Epithelial cell of esophagus (primary cell): ENCODE measurements at regions not wholly inside any gene's neighbourhood (a gene's known extent, or its start where the extent isn't known, plus 50 kb on each side); places are given as distances from the start of the nearest gene placed in this dataset.
A peak's percentile ranks its signal among the peaks of the same experiment; 100 is the strongest.

ENCODE experiments used
- DNase-seq: peaks from one replicate; pipeline ENCODE4 v3.0.0; 2010; ENCODE audit warnings: low read depth
- H3K4me3 ChIP-seq: 2 replicates; pipeline ENCODE4 v1.5.1; 2011; ENCODE audit warnings: mild to moderate bottlenecking, low read length, control low read depth
- TF ChIP-seq, protein P1 (sequence below): IDR thresholded peaks from 2 replicates; pipeline ENCODE4 v1.5.1; 2011; ENCODE audit warnings: low read depth, mild to moderate bottlenecking, low read length, control low read depth, inconsistent platforms; ENCODE audit not compliant: insufficient read depth; ENCODE audit errors: missing control alignments

DNA sequence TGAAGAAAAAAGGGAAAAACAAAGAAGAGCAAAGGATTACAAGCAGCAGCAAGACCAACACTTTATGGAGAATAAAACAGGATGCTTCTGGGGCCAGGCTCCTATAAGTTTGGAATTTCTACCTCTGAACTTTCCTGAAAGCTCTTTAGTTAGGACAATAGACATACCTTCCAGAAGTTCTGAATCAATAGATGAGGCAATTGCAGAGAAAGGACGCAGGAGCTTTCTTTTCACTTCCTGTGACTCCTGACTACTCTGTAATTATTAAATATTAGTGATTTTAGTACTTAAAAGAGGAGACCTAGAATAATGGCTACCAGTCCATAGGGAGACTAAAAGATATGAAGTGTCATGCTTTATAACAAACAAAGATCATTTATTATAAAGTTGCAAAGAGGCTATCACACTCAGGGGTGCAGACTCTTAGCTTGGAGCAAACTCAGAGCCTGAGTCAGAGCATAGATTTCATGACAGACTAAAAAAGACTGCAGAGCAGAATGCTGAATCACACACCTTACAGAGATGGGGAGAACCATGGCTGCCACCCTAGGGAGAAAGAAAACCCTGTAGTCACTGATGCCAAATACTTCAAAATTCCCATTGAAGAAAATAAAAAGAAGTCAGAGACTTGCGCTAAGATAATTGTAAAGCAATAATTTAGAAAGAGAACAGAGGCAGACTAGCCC, 52.5 kb upstream of the FAM136A start:
- TF ChIP-seq, protein P1, sequence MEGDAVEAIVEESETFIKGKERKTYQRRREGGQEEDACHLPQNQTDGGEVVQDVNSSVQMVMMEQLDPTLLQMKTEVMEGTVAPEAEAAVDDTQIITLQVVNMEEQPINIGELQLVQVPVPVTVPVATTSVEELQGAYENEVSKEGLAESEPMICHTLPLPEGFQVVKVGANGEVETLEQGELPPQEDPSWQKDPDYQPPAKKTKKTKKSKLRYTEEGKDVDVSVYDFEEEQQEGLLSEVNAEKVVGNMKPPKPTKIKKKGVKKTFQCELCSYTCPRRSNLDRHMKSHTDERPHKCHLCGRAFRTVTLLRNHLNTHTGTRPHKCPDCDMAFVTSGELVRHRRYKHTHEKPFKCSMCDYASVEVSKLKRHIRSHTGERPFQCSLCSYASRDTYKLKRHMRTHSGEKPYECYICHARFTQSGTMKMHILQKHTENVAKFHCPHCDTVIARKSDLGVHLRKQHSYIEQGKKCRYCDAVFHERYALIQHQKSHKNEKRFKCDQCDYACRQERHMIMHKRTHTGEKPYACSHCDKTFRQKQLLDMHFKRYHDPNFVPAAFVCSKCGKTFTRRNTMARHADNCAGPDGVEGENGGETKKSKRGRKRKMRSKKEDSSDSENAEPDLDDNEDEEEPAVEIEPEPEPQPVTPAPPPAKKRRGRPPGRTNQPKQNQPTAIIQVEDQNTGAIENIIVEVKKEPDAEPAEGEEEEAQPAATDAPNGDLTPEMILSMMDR, result no peak
- H3K4me3 ChIP-seq, result no peak overlapping the region
- peak; percentile 84 for DNase-seq
